HCT116 (cell line): ENCODE measurements at regions not wholly inside any gene's neighbourhood (a gene's known extent, or its start where the extent isn't known, plus 50 kb on each side); places are given as distances from the start of the nearest gene placed in this dataset.

Experiments
- ATF3 ChIP-seq: IDR thresholded peaks from 2 replicates; pipeline ENCODE4 v1.6.1; 2012
- CTCF ChIP-seq, 3 experiments: fragments of 200-600 bp in 1 of 3; sonication (generic) in 1 of 3; IDR thresholded peaks in 2 of 3; conservative IDR thresholded peaks in 1 of 3; 2 replicates each; pipeline ENCODE4 v1.5.1; 2012 to 2017; ENCODE audit warnings: low read depth in 2 of 3, low read length in 2 of 3, antibody characterized with exemption in 1 of 3, borderline replicate concordance in 1 of 3, control low read depth in 1 of 3, mild to moderate bottlenecking in 1 of 3, mixed read lengths in 1 of 3, mixed run types in 1 of 3, moderate library complexity in 1 of 3; ENCODE audit not compliant: insufficient read depth in 1 of 3
- ELF1 ChIP-seq: IDR thresholded peaks from 2 replicates; pipeline ENCODE4 v1.6.1; 2012; ENCODE audit warnings: low read depth, borderline replicate concordance

DNA sequence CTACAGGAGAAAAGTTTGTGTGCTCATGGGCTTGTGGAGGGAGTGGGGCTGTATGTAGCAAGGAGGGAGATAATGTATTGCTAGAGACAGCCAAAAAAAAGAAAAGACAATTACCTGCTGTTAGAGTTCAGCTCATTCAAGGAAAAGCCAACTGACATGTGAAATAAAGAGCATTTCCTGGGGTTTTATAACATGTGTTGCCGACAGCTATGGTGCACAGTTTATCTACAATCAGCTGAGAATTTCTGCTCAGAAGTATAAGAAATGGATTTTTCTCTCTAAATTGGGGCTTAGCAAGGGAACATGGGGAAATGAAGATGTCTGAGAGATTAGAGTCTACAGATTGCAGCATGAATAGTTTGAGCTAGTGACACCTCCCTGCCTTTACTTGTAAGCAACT is 674.1 kb downstream of the SUCLG1 start:
- TF ChIP-seq ELF1 (no peak), CTCF (IDR thresholded peaks at IDR 0.05 in 2 of 3, conservative IDR thresholded peaks at IDR 0.05 in 1 of 3; ENCODE audit: borderline replicate concordance in 1 of 3, insufficient read depth in 1 of 3, low read depth in 2 of 3, low read length in 2 of 3) (no peak), ATF3 (no peak)
